Activated CD8-positive, alpha-beta T cell treated with anti-CD3 and anti-CD28 coated beads for 36 hours (primary cell): ENCODE measurements at regions not wholly inside any gene's neighbourhood (a gene's known extent, or its start where the extent isn't known, plus 50 kb on each side); places are given as distances from the start of the nearest gene placed in this dataset.

Experiments used
- ATAC-seq: fragments of 200-7000 bp; cut with Tn5 transposase; one replicate; pipeline ENCODE4 v1.10.0; 2021; ENCODE audit warnings: mild to moderate bottlenecking, moderate library complexity
- CTCF ChIA-PET: fragments of 350-600 bp; sonication (Branson Sonifier 250); formaldehyde crosslinking; loops from one replicate; lab custom pipeline; 2021; ENCODE audit warnings: antibody characterized with exemption; lab: Charles Lee
- POLR2A ChIA-PET: fragments of 350-600 bp; sonication (Branson Sonifier 250); formaldehyde crosslinking; loops from one replicate; lab custom pipeline; 2021; ENCODE audit warnings: antibody characterized with exemption; lab: Charles Lee
- DNase-seq: peaks from one replicate; pipeline ENCODE4 v3.0.0-alpha.2; 2020
- H3K27ac Mint-ChIP-seq: one replicate; pipeline ENCODE4 v1.8.0; 2021; ENCODE audit warnings: mild to moderate bottlenecking, mixed read lengths
- H3K27me3 Mint-ChIP-seq: one replicate; pipeline ENCODE4 v1.8.0; 2021; ENCODE audit warnings: mixed read lengths
- H3K36me3 Mint-ChIP-seq: one replicate; pipeline ENCODE4 v1.8.0; 2021; ENCODE audit warnings: low read depth, mixed read lengths
- H3K4me1 Mint-ChIP-seq: one replicate; pipeline ENCODE4 v1.8.0; 2021; ENCODE audit warnings: low read depth, mixed read lengths
- H3K4me3 Mint-ChIP-seq: one replicate; pipeline ENCODE4 v1.8.0; 2021; ENCODE audit warnings: mild to moderate bottlenecking, moderate library complexity, mixed read lengths
- H3K9me3 Mint-ChIP-seq: one replicate; pipeline ENCODE4 v1.8.0; 2021; ENCODE audit warnings: mixed read lengths
- CTCF ChIP-seq: fragments of 200-600 bp; IDR thresholded peaks from one replicate; pipeline ENCODE4 v1.8.0; 2022; ENCODE audit warnings: antibody characterized with exemption, mild to moderate bottlenecking
- intact Hi-C: fragments of 100-400 bp; cut with micrococcal nuclease; formaldehyde crosslinking; loops from one replicate; pipeline ENCODE4 v1.10.0; 2022

- ATAC-seq (no peak), DNase-seq (no peak)
- Mint-ChIP-seq H3K27me3 (no peaks in the 10 kb centered on the region), H3K36me3 (no peaks in the 10 kb centered on the region), H3K9me3 (no peaks in the 10 kb centered on the region), H3K27ac (no peak overlapping the region), H3K4me1 (no peaks in the 10 kb centered on the region), H3K4me3 (no peak overlapping the region)
- intact Hi-C loops, result no loop called here
- no peak for TF ChIP-seq CTCF
- CTCF ChIA-PET, result no interaction called here
- POLR2A ChIA-PET, result no interaction called here
Measured at GRCh38 chr1:4122513-4123160, 222.6 kb upstream of the C1orf174 start.

GRCh38 chr1:4124631-4125145 lies 224.6 kb upstream of the C1orf174 start:
- no peaks in the 10 kb centered on the region for H3K27me3 Mint-ChIP-seq
- intact Hi-C loops, result no loop called here
- no peaks in the 10 kb centered on the region for H3K9me3 Mint-ChIP-seq
- H3K4me3 Mint-ChIP-seq, result no peak overlapping the region
- no peak overlapping the region for H3K27ac Mint-ChIP-seq
- POLR2A ChIA-PET, result no interaction called here
- no peak for ATAC-seq
- no peaks in the 10 kb centered on the region for H3K36me3 Mint-ChIP-seq
- DNase-seq, result no peak
- CTCF ChIA-PET, result no interaction called here
- H3K4me1 Mint-ChIP-seq, result no peaks in the 10 kb centered on the region
- no peak for TF ChIP-seq CTCF

- CTCF ChIA-PET, result no interaction called here
- Mint-ChIP-seq H3K27me3 (no peaks in the 10 kb centered on the region), H3K36me3 (no peaks in the 10 kb centered on the region), H3K4me1 (no peaks in the 10 kb centered on the region), H3K27ac (no peak overlapping the region), H3K9me3 (no peaks in the 10 kb centered on the region), H3K4me3 (no peak overlapping the region)
- ATAC-seq (no peak), DNase-seq (no peak)
- POLR2A ChIA-PET, result no interaction called here
- intact Hi-C loops, result no loop called here
- TF ChIP-seq CTCF, result no peak
Measured at GRCh38 chr1:4126251-4126650, 226.2 kb upstream of the C1orf174 start.

- POLR2A ChIA-PET, result no interaction called here
- no peak overlapping the region for H3K4me3 Mint-ChIP-seq
- H3K36me3 Mint-ChIP-seq, result no peaks in the 10 kb centered on the region
- TF ChIP-seq CTCF, result no peak
- H3K4me1 Mint-ChIP-seq, result no peaks in the 10 kb centered on the region
- intact Hi-C loops, result no loop called here
- H3K9me3 Mint-ChIP-seq, result no peaks in the 10 kb centered on the region
- no peaks in the 10 kb centered on the region for H3K27me3 Mint-ChIP-seq
- H3K27ac Mint-ChIP-seq, result no peak overlapping the region
- ATAC-seq (no peak), DNase-seq (no peak)
- CTCF ChIA-PET, result no interaction called here
Measured at GRCh38 chr1:4126731-4127591, 226.9 kb upstream of the C1orf174 start.

- no peak for DNase-seq
- Mint-ChIP-seq H3K36me3 (no peaks in the 10 kb centered on the region), H3K4me1 (no peaks in the 10 kb centered on the region), H3K27ac (no peak overlapping the region), H3K9me3 (no peaks in the 10 kb centered on the region), H3K4me3 (no peak overlapping the region), H3K27me3 (no peaks in the 10 kb centered on the region)
- TF ChIP-seq CTCF, result no peak
- CTCF ChIA-PET, result no interaction called here
- no peak for ATAC-seq
- POLR2A ChIA-PET, result no interaction called here
- intact Hi-C loops, result no loop called here
Measured at GRCh38 chr1:4127592-4128140, 227.6 kb upstream of the C1orf174 start.
